Omental fat pad (tissue), 3 donors: ENCODE measurements at regions not wholly inside any gene's neighbourhood (a gene's known extent, or its start where the extent isn't known, plus 50 kb on each side); places are given as distances from the start of the nearest gene placed in this dataset.

Source experiments
- ATAC-seq: fragments of 150-250 bp; one replicate; pipeline ENCODE4 v1.9.1; 2016; ENCODE audit warnings: mild to moderate bottlenecking, moderate library complexity; ENCODE audit not compliant: low FRiP score
- DNase-seq: peaks from one replicate; pipeline ENCODE4 v3.0.0-alpha.2; 2019; ENCODE audit warnings: low spot score
- TF ChIP-seq, protein P1 (sequence below), 3 donors: fragments of 450-650 bp; IDR thresholded peaks; one replicate each; pipeline ENCODE4 v1.5.1; 2016 to 2017; ENCODE audit warnings: antibody characterized with exemption in 3 of 3, mild to moderate bottlenecking in 3 of 3, moderate library complexity in 2 of 3

DNA sequence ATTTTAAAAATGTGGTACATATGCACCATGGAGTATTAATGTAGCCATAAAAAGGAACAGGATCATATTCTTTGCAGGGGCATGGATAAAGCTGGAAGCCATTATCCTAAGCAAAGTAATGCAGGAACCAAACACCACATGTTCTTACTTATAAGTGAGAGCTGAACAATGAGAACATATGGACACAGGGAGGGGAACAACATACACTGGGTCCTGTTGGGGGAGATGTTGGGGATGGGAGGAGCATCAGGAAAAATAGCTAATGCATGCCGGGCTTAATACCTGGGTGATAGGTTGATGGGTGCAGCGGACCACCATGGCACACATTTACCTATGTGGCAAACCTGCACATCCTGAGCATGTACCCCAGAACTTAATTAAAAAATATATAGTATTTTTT is 352.5 kb upstream of the KAZN start:
- TF ChIP-seq, protein P1, sequence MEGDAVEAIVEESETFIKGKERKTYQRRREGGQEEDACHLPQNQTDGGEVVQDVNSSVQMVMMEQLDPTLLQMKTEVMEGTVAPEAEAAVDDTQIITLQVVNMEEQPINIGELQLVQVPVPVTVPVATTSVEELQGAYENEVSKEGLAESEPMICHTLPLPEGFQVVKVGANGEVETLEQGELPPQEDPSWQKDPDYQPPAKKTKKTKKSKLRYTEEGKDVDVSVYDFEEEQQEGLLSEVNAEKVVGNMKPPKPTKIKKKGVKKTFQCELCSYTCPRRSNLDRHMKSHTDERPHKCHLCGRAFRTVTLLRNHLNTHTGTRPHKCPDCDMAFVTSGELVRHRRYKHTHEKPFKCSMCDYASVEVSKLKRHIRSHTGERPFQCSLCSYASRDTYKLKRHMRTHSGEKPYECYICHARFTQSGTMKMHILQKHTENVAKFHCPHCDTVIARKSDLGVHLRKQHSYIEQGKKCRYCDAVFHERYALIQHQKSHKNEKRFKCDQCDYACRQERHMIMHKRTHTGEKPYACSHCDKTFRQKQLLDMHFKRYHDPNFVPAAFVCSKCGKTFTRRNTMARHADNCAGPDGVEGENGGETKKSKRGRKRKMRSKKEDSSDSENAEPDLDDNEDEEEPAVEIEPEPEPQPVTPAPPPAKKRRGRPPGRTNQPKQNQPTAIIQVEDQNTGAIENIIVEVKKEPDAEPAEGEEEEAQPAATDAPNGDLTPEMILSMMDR (IDR thresholded peaks at IDR 0.05), result no peak
- ATAC-seq, result no peak
- no peak for DNase-seq

DNA sequence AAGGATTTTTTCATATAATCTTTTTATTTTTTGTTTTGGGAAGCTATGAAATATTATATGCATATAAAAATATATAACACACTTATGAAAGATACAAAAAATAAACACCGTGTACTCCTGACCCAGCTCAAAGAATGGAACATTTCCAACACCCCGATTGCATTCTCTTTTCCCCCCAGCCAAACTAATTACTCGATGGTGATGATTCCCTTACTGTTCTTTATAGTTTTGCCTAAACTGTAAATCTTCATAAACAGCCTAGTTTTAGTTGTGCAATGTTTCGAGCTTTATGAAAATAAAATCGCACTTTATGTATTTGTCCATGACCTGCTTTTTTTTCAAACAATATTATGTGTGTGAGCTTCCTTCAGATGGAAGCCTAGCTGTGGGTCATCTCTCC is 352.0 kb upstream of the KAZN start:
- DNase-seq (no peak), ATAC-seq (no peak)
- TF ChIP-seq, protein P1 (IDR thresholded peaks at IDR 0.05), result no peak

DNA sequence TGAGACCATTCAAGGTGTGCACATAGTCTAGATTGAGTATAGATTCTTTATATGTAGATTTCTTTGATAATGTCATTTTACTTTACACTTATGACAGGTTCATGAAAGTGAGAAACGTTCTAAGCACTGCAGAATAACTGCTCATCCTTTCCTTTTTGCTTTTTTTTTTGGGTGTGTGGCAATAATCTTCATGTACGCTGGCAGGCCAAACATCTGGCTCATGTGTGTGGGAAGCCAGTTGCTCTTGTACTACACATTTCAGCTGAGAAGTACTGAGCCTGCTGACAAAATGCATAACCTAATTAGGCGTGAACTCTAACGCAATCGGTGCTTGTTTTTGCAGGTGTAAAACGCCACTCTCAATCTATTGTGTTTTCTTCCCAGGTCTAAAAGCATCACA is 350.8 kb upstream of the KAZN start:
- no peak for DNase-seq
- TF ChIP-seq, protein P1 (IDR thresholded peaks at IDR 0.05), result no peak

DNA sequence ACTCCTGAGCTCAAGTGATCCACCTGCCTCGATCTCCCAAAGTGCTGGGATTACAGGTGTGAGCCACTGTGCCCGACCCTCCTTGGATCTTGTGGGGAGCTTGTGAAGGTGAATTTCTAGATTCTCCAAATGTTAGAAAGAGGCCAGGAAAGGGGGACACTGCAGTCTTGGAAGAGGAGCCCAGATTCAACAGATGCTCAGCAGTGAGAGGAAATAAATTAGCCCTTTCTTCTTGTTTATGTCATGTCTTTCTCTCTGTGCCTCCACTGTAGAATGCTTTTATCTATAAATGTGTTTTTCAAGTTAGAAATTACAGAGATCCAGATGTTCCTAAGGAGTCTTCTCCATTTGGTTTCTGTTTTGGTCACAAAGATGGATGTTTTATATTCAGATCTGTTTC is 346.6 kb upstream of the KAZN start:
- no peak for DNase-seq
- TF ChIP-seq, protein P1 (IDR thresholded peaks at IDR 0.05), result no peak
- no peak for ATAC-seq

More for the DNA sequence above, 350.8 kb upstream of the KAZN start:
- ATAC-seq, result no peak

DNA sequence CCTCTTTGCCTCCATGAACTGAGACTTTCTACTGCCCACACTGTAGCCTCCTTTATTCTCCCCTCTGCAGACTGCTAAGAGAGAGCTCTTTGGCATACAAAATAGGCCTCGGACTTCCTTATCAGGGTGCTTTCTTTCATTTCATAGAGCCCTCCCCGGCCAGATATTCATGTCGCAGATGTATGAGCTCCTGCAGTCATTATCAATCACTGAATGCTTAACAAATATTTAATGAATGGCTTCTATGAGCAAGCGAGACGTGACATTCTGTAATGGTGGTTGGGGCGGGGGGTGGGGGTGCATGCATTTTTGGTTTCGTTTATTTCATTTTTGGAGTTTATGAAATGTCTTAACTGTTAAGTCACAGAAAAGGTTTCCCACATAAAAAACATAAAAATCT is 344.8 kb upstream of the KAZN start:
- ATAC-seq (no peak), DNase-seq (no peak)
- TF ChIP-seq, protein P1 (IDR thresholded peaks at IDR 0.05), result no peak

DNA sequence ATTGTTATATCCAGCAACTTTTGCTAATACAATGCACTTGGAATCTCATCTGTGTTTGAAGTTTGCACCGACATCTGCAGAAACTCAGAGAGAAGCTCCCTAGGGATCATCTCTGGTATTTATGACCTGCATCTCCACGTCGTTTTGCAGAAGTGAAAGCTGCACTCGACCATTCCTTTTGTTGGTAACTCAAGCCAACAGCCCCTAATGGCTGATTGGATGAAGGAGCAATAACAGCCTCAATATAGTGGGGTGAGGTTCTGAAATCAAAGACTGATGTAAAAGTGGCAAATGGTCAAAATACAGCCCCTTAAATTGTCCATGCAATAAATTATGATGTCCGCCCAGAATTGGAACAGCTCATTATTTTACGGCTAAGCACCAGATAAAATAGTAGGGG is 344.2 kb upstream of the KAZN start:
- ATAC-seq (no peak), DNase-seq (no peak)
- TF ChIP-seq, protein P1 (IDR thresholded peaks at IDR 0.05), result no peak

DNA sequence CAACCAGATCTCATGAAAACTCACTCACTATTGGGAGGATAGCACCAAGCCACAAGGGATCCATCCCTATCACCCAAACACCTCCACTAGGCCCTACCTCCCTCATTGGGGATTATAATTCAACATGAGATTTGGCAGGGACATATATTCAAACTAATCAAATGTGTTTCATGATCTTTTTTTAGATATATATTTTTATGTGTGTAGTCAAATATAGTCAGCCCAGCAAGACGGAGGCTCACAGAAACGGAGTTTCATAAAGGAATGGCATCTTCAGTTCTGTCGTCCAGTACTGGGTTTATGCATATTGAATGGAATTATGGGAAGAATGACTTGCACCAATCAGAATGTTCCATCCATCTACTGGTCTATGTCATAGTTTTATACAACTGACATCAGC is 343.3 kb upstream of the KAZN start:
- TF ChIP-seq, protein P1 (IDR thresholded peaks at IDR 0.05), result no peak
- DNase-seq (no peak), ATAC-seq (no peak)
